Activated naive CD8-positive, alpha-beta T cell treated with anti-CD3 and anti-CD28 coated beads, Interleukin-2, amount 50 U/mL, for 24 hours (primary cell): ENCODE measurements at regions not wholly inside any gene's neighbourhood (a gene's known extent, or its start where the extent isn't known, plus 50 kb on each side); places are given as distances from the start of the nearest gene placed in this dataset.

Experiments
- ATAC-seq: fragments of 150-1000 bp; cut with Tn5 transposase; one replicate; pipeline ENCODE4 v1.10.0; 2021
- DNase-seq: peaks from one replicate; pipeline ENCODE4 v3.0.0; 2021
- H3K27ac Mint-ChIP-seq: one replicate; pipeline ENCODE4 v1.8.0; 2021; ENCODE audit warnings: mild to moderate bottlenecking, mixed read lengths
- H3K27me3 Mint-ChIP-seq: one replicate; pipeline ENCODE4 v1.8.0; 2021; ENCODE audit warnings: mixed read lengths
- H3K36me3 Mint-ChIP-seq: one replicate; pipeline ENCODE4 v1.8.0; 2021; ENCODE audit warnings: low read depth, mixed read lengths
- H3K4me1 Mint-ChIP-seq: one replicate; pipeline ENCODE4 v1.8.0; 2021; ENCODE audit warnings: mixed read lengths
- H3K4me3 Mint-ChIP-seq: one replicate; pipeline ENCODE4 v1.8.0; 2021; ENCODE audit warnings: mild to moderate bottlenecking, moderate library complexity, mixed read lengths
- H3K9me3 Mint-ChIP-seq: one replicate; pipeline ENCODE4 v1.8.0; 2021; ENCODE audit warnings: mixed read lengths

DNA sequence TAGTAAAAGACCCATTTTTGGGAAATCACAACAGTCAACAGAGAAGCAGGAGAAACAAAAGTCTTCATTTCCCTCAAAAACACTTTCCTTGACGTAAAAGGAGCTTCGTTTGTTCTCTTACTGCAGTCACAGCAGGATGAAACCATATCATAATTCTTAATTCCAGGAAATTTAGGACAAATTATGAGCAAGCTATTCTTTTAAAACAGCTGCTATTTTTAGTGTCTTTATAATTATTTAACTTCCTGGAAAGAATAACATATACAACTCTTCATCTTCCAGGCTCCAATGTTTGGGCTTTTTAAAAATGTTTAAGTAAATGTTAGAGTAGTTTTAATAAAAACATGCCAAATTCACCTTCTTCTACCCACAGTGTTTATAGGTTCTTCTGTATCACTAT, 563.5 kb downstream of the LTN1 start:
- no peaks in the 10 kb centered on the region for H3K27me3 Mint-ChIP-seq
- DNase-seq (no peak), ATAC-seq (no peak)
- no peak overlapping the region for H3K4me3 Mint-ChIP-seq
- H3K4me1 Mint-ChIP-seq = no peaks in the 10 kb centered on the region
- no peak overlapping the region for H3K27ac Mint-ChIP-seq
- H3K36me3 Mint-ChIP-seq = no peaks in the 10 kb centered on the region
- no peaks in the 10 kb centered on the region for H3K9me3 Mint-ChIP-seq

DNA sequence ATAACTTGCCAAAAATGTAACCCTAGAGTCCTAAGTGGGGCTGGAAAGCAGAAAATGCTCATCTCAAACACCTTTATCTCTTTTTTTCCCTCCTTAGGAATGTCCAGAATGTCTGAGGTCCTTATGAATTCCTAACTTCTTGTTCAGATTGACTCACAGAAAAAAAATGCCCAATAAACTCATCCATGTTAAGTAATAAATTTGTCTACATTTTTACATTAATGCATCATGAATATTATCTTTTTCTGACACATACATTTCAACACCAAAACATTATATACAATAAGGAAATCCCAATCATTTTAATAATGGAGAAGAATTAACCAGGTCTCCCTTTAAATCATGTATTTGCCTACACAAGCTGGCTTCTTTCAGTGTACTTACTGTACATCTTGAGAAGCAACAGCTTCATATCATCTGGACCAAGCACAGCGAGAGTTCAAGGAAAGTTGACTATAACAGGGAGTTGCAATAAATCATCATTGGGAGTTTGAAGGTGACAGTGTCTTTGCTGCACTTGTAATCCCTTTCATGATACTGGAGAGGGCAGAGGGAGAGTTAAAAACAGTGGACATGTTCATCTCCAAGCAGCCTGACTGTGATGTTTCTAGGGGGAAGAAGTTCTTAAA, 565.2 kb downstream of the LTN1 start:
- Mint-ChIP-seq H3K4me3 (no peak overlapping the region), H3K27ac (no peak overlapping the region), H3K36me3 (no peaks in the 10 kb centered on the region), H3K27me3 (no peaks in the 10 kb centered on the region), H3K4me1 (no peaks in the 10 kb centered on the region), H3K9me3 (no peaks in the 10 kb centered on the region)
- no peak for DNase-seq
- no peak for ATAC-seq

DNA sequence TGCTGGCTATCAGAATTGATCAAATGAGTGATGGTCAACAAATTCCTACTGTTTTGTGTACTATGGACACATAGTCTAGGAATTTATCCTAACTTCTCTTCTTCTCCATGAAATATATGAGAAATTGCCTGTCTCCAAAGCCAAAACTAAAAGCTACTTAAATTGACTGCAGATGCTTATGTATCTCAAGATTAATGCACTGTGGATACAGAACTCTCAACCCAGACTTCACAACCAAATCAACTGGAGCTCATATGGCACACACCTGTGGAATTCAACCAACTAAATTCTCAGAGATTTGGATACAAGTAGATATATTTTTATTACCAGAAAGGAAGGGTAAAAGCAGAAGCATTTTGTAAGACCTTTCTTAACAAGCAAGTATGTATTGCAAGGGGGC, 566.1 kb downstream of the LTN1 start:
- ATAC-seq (no peak), DNase-seq (no peak)
- Mint-ChIP-seq H3K27me3 (no peaks in the 10 kb centered on the region), H3K4me3 (no peak overlapping the region), H3K36me3 (no peaks in the 10 kb centered on the region), H3K9me3 (no peaks in the 10 kb centered on the region), H3K4me1 (no peaks in the 10 kb centered on the region), H3K27ac (no peak overlapping the region)

DNA sequence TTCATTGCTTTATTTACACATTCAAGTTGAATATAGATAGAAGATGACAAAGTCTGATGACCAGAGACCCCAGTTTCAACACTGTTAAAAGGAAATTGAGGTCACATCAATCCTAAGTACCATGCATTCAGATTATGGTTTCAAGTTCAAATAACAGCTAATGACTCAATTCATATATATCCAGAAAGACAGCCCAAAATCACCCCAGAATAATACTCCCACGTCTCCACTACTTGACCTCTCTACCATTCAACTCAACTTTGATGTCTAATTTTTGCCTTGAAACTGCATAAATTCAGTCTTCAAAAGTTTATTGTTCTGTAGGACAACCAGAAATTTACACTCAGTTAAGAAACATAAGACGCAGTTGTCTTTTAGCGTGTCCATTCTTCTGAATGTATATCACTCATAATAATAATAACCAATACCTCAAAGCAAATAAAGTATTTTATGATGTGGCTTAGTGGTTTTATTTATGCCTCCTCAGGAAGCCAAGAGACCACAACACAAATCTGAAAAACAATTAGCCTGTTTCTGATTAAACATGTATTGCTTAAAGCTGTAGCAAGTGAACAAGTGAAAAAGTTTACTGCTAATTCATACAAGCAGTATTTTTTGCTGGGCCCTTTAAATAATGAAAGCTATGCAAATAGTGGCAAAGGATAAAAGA, 569.0 kb downstream of the LTN1 start:
- H3K27ac Mint-ChIP-seq = no peak overlapping the region
- DNase-seq (no peak), ATAC-seq (no peak)
- no peaks in the 10 kb centered on the region for H3K36me3 Mint-ChIP-seq
- H3K9me3 Mint-ChIP-seq = no peaks in the 10 kb centered on the region
- no peak overlapping the region for H3K4me3 Mint-ChIP-seq
- no peaks in the 10 kb centered on the region for H3K27me3 Mint-ChIP-seq
- H3K4me1 Mint-ChIP-seq = no peaks in the 10 kb centered on the region

DNA sequence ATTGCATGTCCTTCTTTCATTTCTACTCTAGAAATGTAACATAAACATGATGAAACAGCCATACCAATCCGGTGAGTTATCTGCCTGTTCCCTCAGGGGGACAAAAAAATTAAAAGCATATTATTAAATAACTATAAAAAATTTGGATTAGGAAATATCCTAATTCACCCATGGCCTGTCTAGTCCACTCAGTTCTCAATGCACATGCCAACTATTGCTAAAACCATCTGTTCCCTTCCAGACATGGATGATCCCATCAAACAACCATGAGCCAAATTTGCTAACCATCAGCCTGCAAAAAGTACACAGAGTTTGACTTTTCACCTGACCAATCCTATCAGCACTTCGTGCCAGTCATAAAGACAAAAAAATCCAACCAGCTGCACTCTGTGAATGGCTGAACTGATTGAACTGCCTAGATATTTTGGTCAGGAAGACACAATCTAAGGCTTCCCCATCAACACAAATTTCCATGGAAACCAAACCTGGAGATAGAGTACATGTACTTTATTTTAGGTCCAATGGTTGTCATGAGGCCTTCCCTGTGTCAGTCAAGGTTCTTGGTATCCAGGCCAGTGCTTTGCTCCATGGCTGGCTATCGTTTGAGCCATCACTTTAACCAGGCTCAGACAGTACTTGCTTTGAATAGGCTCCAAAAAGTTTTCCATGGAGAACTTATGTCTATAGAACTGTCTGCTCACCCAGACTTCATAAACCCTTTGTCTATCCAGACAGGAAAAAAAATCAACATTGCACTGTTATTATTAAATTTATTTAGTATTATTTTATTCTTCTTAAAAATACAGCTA, 570.8 kb downstream of the LTN1 start:
- Mint-ChIP-seq H3K36me3 (no peaks in the 10 kb centered on the region), H3K4me3 (no peak overlapping the region), H3K9me3 (no peaks in the 10 kb centered on the region), H3K27ac (no peak overlapping the region), H3K27me3 (no peaks in the 10 kb centered on the region), H3K4me1 (no peaks in the 10 kb centered on the region)
- DNase-seq = no peak
- ATAC-seq = no peak

DNA sequence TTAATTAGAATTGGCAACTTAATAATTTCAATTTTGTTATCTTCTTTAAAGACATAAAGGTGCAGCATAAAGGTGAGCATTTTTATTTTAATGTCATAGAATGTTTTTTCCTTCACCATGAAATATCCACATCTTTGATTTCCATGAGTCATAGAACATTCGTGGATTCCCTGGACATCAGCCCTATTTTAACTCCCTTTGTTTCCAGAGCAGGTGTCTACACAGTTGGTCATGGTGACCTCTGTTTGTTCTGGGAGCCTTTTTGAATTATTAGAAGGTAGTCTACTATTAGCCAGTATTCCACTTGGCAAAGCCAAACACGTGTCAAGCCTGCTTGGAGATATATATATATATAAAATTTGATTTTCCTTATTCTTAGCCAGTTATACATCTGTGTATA, 572.9 kb downstream of the LTN1 start:
- Mint-ChIP-seq H3K27me3 (no peaks in the 10 kb centered on the region), H3K27ac (no peak overlapping the region), H3K9me3 (no peaks in the 10 kb centered on the region), H3K4me1 (no peaks in the 10 kb centered on the region), H3K36me3 (no peaks in the 10 kb centered on the region), H3K4me3 (no peak overlapping the region)
- DNase-seq (no peak), ATAC-seq (no peak)

DNA sequence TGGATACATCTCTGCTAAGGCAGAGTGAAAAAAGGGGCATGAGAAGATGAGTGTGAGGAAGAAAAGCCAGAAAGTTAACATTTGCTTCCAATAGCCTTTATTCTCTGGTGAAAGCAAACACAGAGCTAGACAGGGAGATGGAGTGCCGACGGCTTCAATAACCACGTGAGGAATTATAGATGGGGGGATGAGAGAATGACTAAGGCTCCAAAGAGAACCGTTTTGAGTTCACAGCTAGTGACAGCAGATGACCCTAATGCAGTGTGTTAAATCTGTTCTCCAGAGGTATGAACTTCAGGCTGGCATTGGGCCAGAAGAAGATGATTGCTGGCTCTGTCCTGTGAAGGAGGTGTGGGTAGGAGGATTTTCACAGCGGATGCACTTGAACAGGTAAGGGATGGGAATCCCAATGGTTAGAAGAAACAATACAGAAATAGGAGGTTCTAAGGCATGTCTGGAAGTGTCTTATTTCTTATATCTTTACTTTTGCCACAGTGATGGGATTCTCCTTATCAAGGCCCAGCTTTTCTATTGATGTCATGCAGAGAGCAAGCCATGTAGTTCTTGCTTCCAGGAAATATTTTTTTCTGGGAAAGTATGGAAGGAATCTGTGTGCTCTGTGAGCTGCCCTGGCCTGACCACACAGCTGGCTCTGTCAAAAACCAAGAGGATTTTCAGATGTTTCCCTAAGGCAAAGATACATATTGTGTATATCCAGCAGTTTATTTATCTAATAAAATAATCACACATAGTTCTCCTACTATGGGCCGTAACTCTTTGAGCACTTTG, 573.8 kb downstream of the LTN1 start:
- no peaks in the 10 kb centered on the region for H3K9me3 Mint-ChIP-seq

DNA sequence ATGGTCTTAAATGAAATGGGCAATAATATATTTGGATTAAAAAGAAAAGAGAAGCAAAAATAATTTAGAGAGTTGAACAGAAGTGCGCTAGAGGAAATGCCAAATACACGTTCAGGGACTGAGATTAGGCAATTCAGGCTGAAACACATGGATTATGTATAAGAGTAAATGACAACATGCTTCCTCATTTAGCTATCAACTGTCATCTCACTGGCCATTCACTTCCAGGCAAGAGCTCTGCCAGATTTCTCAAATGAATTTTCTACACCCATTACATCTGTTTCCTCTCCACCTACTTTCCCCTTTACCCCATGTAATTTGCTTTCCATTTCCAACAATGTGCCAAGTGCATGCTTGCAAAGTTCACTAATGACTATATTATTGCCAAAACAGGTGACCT, 582.4 kb downstream of the LTN1 start:
- no peak overlapping the region for H3K4me3 Mint-ChIP-seq

More for the DNA sequence above, 573.8 kb downstream of the LTN1 start:
- Mint-ChIP-seq H3K27me3 (no peaks in the 10 kb centered on the region), H3K36me3 (no peaks in the 10 kb centered on the region), H3K4me1 (no peaks in the 10 kb centered on the region), H3K4me3 (no peak overlapping the region), H3K27ac (no peak overlapping the region)
- DNase-seq (no peak), ATAC-seq (no peak)

DNA sequence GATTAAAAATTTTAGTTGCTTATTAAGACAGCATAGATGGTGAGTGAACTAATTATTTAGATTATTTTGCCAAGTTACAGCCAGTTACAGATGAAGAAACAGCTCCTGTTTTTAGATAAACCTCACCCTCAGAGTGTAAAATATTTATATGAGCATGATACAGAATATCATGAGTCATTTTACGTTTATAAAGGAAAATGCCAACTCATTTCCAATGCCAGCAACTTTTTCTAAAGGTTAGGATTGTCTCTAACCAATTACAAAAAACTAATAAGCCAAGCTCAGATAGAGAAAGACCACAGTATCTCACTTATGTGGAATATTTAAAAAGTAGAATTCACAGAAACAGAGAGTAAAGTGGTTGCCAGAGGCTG, 590.1 kb downstream of the LTN1 start:
- DNase-seq (no peak), ATAC-seq (no peak)
- Mint-ChIP-seq H3K27me3 (no peaks in the 10 kb centered on the region), H3K9me3 (peaks cover 8% of the 10 kb centered on the region), H3K27ac (no peak overlapping the region), H3K4me3 (no peak overlapping the region), H3K36me3 (no peaks in the 10 kb centered on the region), H3K4me1 (no peaks in the 10 kb centered on the region)

More for the DNA sequence above, 582.4 kb downstream of the LTN1 start:
- Mint-ChIP-seq H3K4me1 (no peaks in the 10 kb centered on the region), H3K27me3 (no peaks in the 10 kb centered on the region), H3K9me3 (no peaks in the 10 kb centered on the region), H3K36me3 (no peaks in the 10 kb centered on the region), H3K27ac (no peak overlapping the region)
- no peak for DNase-seq
- ATAC-seq = no peak

DNA sequence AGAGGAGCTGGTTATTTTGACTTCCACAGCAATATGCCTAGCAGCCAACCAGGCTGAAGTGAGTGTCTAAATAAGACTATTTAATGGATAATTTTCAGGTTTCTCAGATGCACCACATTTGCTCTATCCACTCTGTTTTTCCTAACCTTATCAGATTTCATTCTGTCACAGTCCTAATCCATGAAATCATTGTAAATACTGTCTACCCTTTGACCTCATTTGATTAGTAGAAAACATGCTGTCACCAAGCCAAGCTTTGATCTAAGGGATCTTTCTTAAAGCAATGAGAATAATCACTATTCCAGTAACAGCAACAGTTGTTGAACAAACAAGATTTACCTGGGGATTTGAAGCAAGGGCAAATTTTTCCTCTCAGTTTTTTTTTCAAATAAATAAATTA, 595.6 kb downstream of the LTN1 start:
- Mint-ChIP-seq H3K36me3 (no peaks in the 10 kb centered on the region), H3K4me1 (no peaks in the 10 kb centered on the region), H3K9me3 (peaks cover 13% of the 10 kb centered on the region), H3K27ac (no peak overlapping the region), H3K4me3 (no peak overlapping the region), H3K27me3 (no peaks in the 10 kb centered on the region)
- ATAC-seq = no peak
- DNase-seq = no peak

DNA sequence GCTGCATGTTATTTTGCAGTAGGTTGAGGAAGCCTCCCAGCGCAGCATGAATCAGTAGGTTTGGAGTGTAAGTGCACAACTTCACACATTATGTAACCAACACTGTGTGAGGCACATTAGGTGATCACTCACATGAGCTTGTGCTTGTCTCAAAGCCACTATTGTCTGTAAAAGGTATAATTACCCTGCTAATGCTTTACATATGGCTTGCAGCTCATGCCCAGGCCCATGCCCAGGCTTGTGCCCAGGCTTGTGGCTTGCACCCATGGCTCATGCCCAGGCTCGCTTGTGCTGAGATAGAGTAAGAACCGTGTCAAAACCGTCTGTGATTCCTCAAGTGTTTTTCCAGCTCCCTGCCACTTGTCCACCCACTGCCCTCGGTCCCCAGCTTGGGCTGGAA, 596.3 kb downstream of the LTN1 start:
- Mint-ChIP-seq H3K4me1 (no peaks in the 10 kb centered on the region), H3K27ac (no peak overlapping the region), H3K4me3 (no peak overlapping the region), H3K27me3 (no peaks in the 10 kb centered on the region), H3K9me3 (peaks cover 13% of the 10 kb centered on the region), H3K36me3 (no peaks in the 10 kb centered on the region)
- DNase-seq = no peak
- no peak for ATAC-seq

DNA sequence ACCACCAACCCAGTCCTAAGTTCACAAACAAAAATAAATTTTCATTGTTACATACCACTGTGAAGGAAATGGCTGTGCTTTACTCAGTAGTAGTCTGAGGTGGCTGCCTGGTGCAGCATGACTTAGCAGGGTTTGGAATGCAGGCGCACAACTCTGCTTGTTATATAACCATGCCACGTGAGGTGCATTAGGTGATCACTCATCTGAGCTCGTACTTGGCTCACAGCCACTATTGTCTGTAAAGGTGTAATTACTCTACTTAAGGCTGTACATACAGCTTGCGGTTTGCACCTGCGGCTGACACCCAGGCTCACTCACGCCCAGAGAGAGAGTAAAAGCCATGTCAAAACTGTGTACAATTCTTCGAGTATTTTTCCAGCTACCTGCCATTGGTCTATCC, 599.4 kb downstream of the LTN1 start:
- DNase-seq (no peak), ATAC-seq (no peak)
- Mint-ChIP-seq H3K4me1 (no peaks in the 10 kb centered on the region), H3K27me3 (no peaks in the 10 kb centered on the region), H3K36me3 (no peaks in the 10 kb centered on the region), H3K9me3 (peaks cover 8% of the 10 kb centered on the region), H3K4me3 (no peak overlapping the region), H3K27ac (no peak overlapping the region)

DNA sequence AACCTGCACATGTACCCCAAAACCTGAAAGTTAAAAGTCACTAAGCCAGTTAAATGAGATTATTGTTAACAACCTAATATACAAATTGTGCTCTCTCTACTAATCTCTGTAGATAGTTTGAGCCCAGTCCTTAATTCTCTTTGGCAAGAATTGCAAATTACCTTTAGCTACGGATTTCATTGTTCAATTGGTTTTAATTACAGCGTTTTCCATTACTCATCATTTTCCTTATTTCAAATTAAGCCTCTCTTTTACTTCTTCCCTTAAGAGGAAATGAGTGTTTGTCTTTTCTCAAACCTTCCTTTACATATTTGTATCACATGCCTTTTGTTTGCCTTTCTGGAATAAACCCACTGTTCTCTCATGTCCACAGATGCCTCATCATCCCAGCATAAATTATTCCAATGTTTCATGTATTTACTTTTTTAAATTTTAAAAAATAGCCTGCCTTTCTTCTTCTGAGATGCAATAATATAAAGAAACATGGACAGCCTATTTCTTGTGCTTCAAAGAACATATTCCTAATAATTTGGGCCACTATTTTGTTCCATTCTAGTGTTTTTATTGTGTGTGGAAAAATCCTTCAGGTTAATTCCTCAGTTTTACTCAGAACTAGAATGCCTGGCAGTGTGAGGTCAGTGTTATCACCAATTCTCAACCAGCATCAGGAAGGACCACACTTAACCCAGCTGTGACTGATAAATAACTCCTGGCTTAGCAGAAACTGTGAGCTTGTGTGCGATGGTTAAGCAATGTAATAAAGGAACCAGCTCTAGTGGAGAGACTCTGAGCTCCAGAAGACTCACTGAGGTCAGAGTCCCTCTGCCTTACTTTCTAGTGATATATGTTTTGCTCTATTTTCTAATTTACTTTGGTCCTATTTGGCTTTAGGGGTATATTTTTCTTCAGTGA, 600.5 kb downstream of the LTN1 start:
- peaks cover 4% of the 10 kb centered on the region for H3K9me3 Mint-ChIP-seq
- H3K27me3 Mint-ChIP-seq = no peaks in the 10 kb centered on the region
- H3K4me1 Mint-ChIP-seq = no peaks in the 10 kb centered on the region
- H3K27ac Mint-ChIP-seq = no peak overlapping the region
- H3K4me3 Mint-ChIP-seq = no peak overlapping the region
- no peaks in the 10 kb centered on the region for H3K36me3 Mint-ChIP-seq
- DNase-seq (no peak), ATAC-seq (no peak)

DNA sequence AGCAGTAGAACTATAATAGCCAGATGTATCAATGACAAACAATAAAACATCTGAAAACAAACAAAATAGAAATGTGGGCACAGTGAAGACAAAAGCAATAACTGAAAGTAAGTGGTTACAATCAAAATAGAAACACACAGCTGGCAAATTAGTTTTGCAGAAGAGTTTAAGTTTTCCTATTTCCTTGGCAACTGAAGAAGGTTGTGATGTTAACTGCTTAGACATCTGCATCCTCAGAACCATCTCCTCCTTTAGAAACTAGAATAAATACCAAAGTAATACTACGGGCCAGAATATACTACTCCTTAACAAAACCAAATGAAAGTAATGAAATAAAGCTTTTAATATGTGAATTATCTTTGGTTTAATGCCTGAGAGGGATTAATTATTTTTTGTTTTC, 605.5 kb downstream of the LTN1 start:
- no peak for DNase-seq
- no peak overlapping the region for H3K4me3 Mint-ChIP-seq
- no peak for ATAC-seq
- no peak overlapping the region for H3K27ac Mint-ChIP-seq
- no peaks in the 10 kb centered on the region for H3K4me1 Mint-ChIP-seq
- H3K36me3 Mint-ChIP-seq = no peaks in the 10 kb centered on the region
- no peaks in the 10 kb centered on the region for H3K9me3 Mint-ChIP-seq
- no peaks in the 10 kb centered on the region for H3K27me3 Mint-ChIP-seq
